Neural cell (in vitro differentiated cells): ENCODE measurements at regions not wholly inside any gene's neighbourhood (a gene's known extent, or its start where the extent isn't known, plus 50 kb on each side); places are given as distances from the start of the nearest gene placed in this dataset.

ENCODE experiments used
- H2AFZ ChIP-seq: fragments of 200-600, 300-800 bp; sonication (generic), shearing (Covaris generic); 2 replicates; pipeline ENCODE4 v1.6.0; 2014; ENCODE audit warnings: low read depth, mild to moderate bottlenecking, antibody characterized with exemption, low read length, moderate library complexity
- H3F3A ChIP-seq: fragments of 200-600 bp; shearing (Covaris generic); 2 replicates; pipeline ENCODE4 v1.6.1; 2016; ENCODE audit warnings: mild to moderate bottlenecking, moderate library complexity, mixed read lengths, antibody characterized with exemption, low read length; ENCODE audit not compliant: insufficient read depth, poor library complexity, severe bottlenecking
- H3K27ac ChIP-seq: fragments of 200-600, 300-800 bp; sonication (generic), shearing (Covaris generic); 2 replicates; pipeline ENCODE4 v1.5.1; 2014; ENCODE audit warnings: mild to moderate bottlenecking, low read length, moderate library complexity
- H3K27me3 ChIP-seq: fragments of 300-800, 200-600 bp; sonication (generic), shearing (Covaris generic); 2 replicates; pipeline ENCODE4 v1.6.0; 2014; ENCODE audit warnings: mild to moderate bottlenecking, low read depth, low read length, moderate library complexity; ENCODE audit not compliant: insufficient read depth
- H3K36me3 ChIP-seq: fragments of 300-800, 200-600 bp; sonication (generic), shearing (Covaris generic); 2 replicates; pipeline ENCODE4 v1.5.1; 2014; ENCODE audit warnings: mild to moderate bottlenecking, antibody characterized with exemption, low read length, moderate library complexity; ENCODE audit not compliant: insufficient read depth
- H3K4me2 ChIP-seq: fragments of 300-800, 200-600 bp; sonication (generic), shearing (Covaris generic); 2 replicates; pipeline ENCODE4 v1.6.0; 2014; ENCODE audit warnings: mild to moderate bottlenecking, low read length
- H3K4me3 ChIP-seq: fragments of 300-800, 200-600 bp; sonication (generic), shearing (Covaris generic); 2 replicates; pipeline ENCODE4 v1.5.1; 2014; ENCODE audit warnings: mild to moderate bottlenecking, low read length, moderate library complexity
- H3K79me2 ChIP-seq: fragments of 200-600 bp; shearing (Covaris generic); replicated peaks from 2 replicates; pipeline ENCODE4 v1.6.0; 2014; ENCODE audit warnings: mild to moderate bottlenecking, low read length, moderate library complexity; ENCODE audit not compliant: insufficient read depth
- H3K9ac ChIP-seq: fragments of 300-800, 200-600 bp; sonication (generic), shearing (Covaris generic); 2 replicates; pipeline ENCODE4 v1.6.1; 2016; ENCODE audit warnings: mild to moderate bottlenecking, low read length, mixed read lengths
- H3K9me2 ChIP-seq: fragments of 200-600 bp; shearing (Covaris generic); 2 replicates; pipeline ENCODE4 v1.6.1; 2016; ENCODE audit warnings: mild to moderate bottlenecking, low read length, mixed read lengths; ENCODE audit not compliant: insufficient read depth
- H3K9me3 ChIP-seq: fragments of 200-600, 300-800 bp; sonication (generic), shearing (Covaris generic); 2 replicates; pipeline ENCODE4 v1.6.1; 2016; ENCODE audit warnings: mild to moderate bottlenecking, mixed run types, low read length, moderate library complexity, mixed read lengths
- H4K20me1 ChIP-seq: fragments of 200-600 bp; shearing (Covaris generic); 2 replicates; pipeline ENCODE4 v1.6.1; 2016; ENCODE audit warnings: mild to moderate bottlenecking, mixed run types; ENCODE audit not compliant: insufficient read depth
- EP300 ChIP-seq: fragments of 450-650 bp; conservative IDR thresholded peaks from 2 replicates; pipeline ENCODE4 v1.6.1; 2014; ENCODE audit warnings: antibody characterized with exemption, mild to moderate bottlenecking, moderate library complexity; ENCODE audit not compliant: poor library complexity, severe bottlenecking
- EZH2 ChIP-seq: fragments of 200-600, 300-800 bp; shearing (Covaris generic), sonication (generic); IDR thresholded peaks from 2 replicates; pipeline ENCODE4 v1.6.1; 2014; ENCODE audit warnings: antibody characterized with exemption, low read length, borderline replicate concordance, mild to moderate bottlenecking; ENCODE audit not compliant: insufficient read depth, poor library complexity, severe bottlenecking
- MXI1 ChIP-seq: fragments of 450-650 bp; conservative IDR thresholded peaks from 2 replicates; pipeline ENCODE4 v1.6.1; 2014; ENCODE audit warnings: antibody characterized with exemption, mild to moderate bottlenecking; ENCODE audit not compliant: poor library complexity, severe bottlenecking
- POLR2AphosphoS5 ChIP-seq: IDR thresholded peaks from 2 replicates; pipeline ENCODE4 v1.6.1; 2012
- RAD21 ChIP-seq: fragments of 450-650 bp; conservative IDR thresholded peaks from 2 replicates; pipeline ENCODE4 v1.6.1; 2014; ENCODE audit warnings: antibody characterized with exemption, mild to moderate bottlenecking, moderate library complexity
- SMC3 ChIP-seq: fragments of 450-650 bp; conservative IDR thresholded peaks from 2 replicates; pipeline ENCODE4 v1.6.1; 2014; ENCODE audit warnings: antibody characterized with exemption, mild to moderate bottlenecking, moderate library complexity; ENCODE audit not compliant: poor library complexity
- TAF1 ChIP-seq: IDR thresholded peaks from 2 replicates; pipeline ENCODE4 v1.6.1; 2012; ENCODE audit warnings: low read depth
- TF ChIP-seq, protein P1 (sequence below): fragments of 450-650 bp; IDR thresholded peaks from 2 replicates; pipeline ENCODE4 v1.5.1; 2014; ENCODE audit warnings: antibody characterized with exemption, mild to moderate bottlenecking, moderate library complexity; ENCODE audit not compliant: poor library complexity, severe bottlenecking
- TF ChIP-seq, protein P2 (sequence below): IDR thresholded peaks from 2 replicates; pipeline ENCODE4 v1.6.1; 2012; ENCODE audit warnings: borderline replicate concordance

DNA sequence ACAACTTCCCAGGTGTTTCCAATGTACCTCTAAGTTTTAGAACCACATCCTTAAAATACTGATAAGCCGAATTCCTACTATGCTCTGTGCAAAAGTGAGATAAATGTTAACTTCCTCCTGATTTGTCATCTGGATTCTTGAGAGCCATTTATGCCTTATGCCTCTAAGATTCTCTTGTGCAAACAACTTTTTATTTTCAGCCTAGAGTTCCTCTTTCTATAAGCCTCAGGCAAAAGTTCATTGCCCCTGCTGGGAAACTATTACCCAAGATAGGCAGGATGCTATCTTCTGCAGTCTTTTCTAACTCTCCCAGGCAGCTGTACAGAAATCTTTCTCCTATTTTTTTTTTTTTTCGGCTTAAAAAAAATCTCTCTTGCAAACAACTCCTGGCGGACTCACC, 216.1 kb downstream of the KCNJ3 start:
- Histone ChIP-seq H2AFZ (no peak overlapping the region), H3K9me3 (no peaks in the 10 kb centered on the region), H3K4me2 (no peak overlapping the region), H3K9me2 (no peaks in the 10 kb centered on the region), H3K27ac (no peak overlapping the region), H4K20me1 (no peaks in the 10 kb centered on the region), H3K4me3 (no peak overlapping the region), H3K27me3 (no peaks in the 10 kb centered on the region), H3K36me3 (no peaks in the 10 kb centered on the region), H3K9ac (no peak overlapping the region), H3K79me2 (no peaks in the 10 kb centered on the region), H3F3A (no peaks in the 10 kb centered on the region)
- TF ChIP-seq EP300 = no peak
- TF ChIP-seq, protein P1, sequence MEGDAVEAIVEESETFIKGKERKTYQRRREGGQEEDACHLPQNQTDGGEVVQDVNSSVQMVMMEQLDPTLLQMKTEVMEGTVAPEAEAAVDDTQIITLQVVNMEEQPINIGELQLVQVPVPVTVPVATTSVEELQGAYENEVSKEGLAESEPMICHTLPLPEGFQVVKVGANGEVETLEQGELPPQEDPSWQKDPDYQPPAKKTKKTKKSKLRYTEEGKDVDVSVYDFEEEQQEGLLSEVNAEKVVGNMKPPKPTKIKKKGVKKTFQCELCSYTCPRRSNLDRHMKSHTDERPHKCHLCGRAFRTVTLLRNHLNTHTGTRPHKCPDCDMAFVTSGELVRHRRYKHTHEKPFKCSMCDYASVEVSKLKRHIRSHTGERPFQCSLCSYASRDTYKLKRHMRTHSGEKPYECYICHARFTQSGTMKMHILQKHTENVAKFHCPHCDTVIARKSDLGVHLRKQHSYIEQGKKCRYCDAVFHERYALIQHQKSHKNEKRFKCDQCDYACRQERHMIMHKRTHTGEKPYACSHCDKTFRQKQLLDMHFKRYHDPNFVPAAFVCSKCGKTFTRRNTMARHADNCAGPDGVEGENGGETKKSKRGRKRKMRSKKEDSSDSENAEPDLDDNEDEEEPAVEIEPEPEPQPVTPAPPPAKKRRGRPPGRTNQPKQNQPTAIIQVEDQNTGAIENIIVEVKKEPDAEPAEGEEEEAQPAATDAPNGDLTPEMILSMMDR = no peak
- no peak for TF ChIP-seq TAF1
- TF ChIP-seq EZH2 = no peak
- TF ChIP-seq, protein P2, sequence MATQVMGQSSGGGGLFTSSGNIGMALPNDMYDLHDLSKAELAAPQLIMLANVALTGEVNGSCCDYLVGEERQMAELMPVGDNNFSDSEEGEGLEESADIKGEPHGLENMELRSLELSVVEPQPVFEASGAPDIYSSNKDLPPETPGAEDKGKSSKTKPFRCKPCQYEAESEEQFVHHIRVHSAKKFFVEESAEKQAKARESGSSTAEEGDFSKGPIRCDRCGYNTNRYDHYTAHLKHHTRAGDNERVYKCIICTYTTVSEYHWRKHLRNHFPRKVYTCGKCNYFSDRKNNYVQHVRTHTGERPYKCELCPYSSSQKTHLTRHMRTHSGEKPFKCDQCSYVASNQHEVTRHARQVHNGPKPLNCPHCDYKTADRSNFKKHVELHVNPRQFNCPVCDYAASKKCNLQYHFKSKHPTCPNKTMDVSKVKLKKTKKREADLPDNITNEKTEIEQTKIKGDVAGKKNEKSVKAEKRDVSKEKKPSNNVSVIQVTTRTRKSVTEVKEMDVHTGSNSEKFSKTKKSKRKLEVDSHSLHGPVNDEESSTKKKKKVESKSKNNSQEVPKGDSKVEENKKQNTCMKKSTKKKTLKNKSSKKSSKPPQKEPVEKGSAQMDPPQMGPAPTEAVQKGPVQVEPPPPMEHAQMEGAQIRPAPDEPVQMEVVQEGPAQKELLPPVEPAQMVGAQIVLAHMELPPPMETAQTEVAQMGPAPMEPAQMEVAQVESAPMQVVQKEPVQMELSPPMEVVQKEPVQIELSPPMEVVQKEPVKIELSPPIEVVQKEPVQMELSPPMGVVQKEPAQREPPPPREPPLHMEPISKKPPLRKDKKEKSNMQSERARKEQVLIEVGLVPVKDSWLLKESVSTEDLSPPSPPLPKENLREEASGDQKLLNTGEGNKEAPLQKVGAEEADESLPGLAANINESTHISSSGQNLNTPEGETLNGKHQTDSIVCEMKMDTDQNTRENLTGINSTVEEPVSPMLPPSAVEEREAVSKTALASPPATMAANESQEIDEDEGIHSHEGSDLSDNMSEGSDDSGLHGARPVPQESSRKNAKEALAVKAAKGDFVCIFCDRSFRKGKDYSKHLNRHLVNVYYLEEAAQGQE = no peak
- no peak for TF ChIP-seq SMC3
- no peak for TF ChIP-seq MXI1
- TF ChIP-seq POLR2AphosphoS5 = no peak
- TF ChIP-seq RAD21 = no peak

DNA sequence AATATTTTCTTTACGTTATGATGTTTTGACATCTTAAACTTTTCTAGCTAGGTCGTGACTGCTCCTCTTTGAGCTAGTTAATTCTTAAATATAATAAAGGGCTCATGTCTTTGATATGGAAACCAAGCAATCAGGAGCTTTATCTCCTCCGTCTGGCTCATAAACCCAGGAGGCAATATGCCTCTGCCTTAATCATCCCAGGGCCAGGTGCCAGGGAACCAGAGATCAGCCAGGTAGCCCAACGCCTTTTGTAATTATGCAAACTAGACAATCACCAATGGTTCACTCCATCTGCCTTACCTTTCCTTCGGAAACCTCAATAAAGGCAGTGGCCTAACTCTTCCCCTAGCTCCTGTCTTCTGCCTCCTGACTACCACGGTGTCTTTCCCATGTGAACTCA, 213.7 kb downstream of the KCNJ3 start:
- no peaks in the 10 kb centered on the region for H3K79me2 ChIP-seq
- no peak overlapping the region for H3K4me2 ChIP-seq
- H2AFZ ChIP-seq = no peak overlapping the region
- H3F3A ChIP-seq = no peaks in the 10 kb centered on the region
- no peak overlapping the region for H3K27ac ChIP-seq
- no peaks in the 10 kb centered on the region for H3K27me3 ChIP-seq
- H3K9me3 ChIP-seq = no peaks in the 10 kb centered on the region
- no peak overlapping the region for H3K9ac ChIP-seq
- TF ChIP-seq SMC3 (no peak), TAF1 (no peak), RAD21 (no peak)
- TF ChIP-seq, protein P2 = no peak
- no peak overlapping the region for H3K4me3 ChIP-seq
- H3K9me2 ChIP-seq = no peaks in the 10 kb centered on the region
- no peaks in the 10 kb centered on the region for H4K20me1 ChIP-seq
- no peaks in the 10 kb centered on the region for H3K36me3 ChIP-seq
